Right ventricle myocardium superior (tissue), 1 donor: ENCODE measurements at regions not wholly inside any gene's neighbourhood (a gene's known extent, or its start where the extent isn't known, plus 50 kb on each side); places are given as distances from the start of the nearest gene placed in this dataset.

ENCODE experiments used
- ATAC-seq: fragments of 200-7000 bp; cut with Tn5 transposase; one replicate; pipeline ENCODE4 v1.9.1; 2020; ENCODE audit warnings: mild to moderate bottlenecking; ENCODE audit not compliant: poor library complexity
- DNase-seq: peaks from one replicate; pipeline ENCODE4 v3.0.0-alpha.2; 2020
- intact Hi-C: fragments of 100-400 bp; cut with DNase I; formaldehyde crosslinking; loops from one replicate; pipeline ENCODE4 v1.11.2; 2022
- donor health status: DM: no; HTN: yes; CAD: no; lungs with severe emphysema.

- intact Hi-C loops, result no loop called here
- no peak for ATAC-seq
- no peak for DNase-seq
These were observed 128.0 kb upstream of the SDK2 start for GRCh38 chr17:73772107-73772705.

- no peak for DNase-seq
- intact Hi-C loops, result no loop called here
- no peak for ATAC-seq
These were observed 129.5 kb upstream of the SDK2 start for GRCh38 chr17:73773702-73774101.

GRCh38 chr17:73774852-73775251 lies 130.6 kb upstream of the SDK2 start:
- no peak for ATAC-seq
- intact Hi-C loops, result no loop called here
- no peak for DNase-seq

- no peak for DNase-seq
- intact Hi-C loops, result no loop called here
- no peak for ATAC-seq
These were observed 132.3 kb upstream of the SDK2 start for GRCh38 chr17:73776351-73777130.

- intact Hi-C loops, result no loop called here
- DNase-seq, result no peak
- ATAC-seq, result no peak
These were observed 132.8 kb upstream of the SDK2 start for GRCh38 chr17:73777131-73777449.

- intact Hi-C loops, result no loop called here
- ATAC-seq (no peak), DNase-seq (no peak)
These were observed 138.0 kb upstream of the SDK2 start for GRCh38 chr17:73782231-73782630.

GRCh38 chr17:73782641-73783381 lies 138.6 kb upstream of the SDK2 start:
- ATAC-seq, result no peak
- intact Hi-C loops, result no loop called here
- no peak for DNase-seq

- no peak for ATAC-seq
These were observed 139.1 kb upstream of the SDK2 start for GRCh38 chr17:73783382-73783766.

GRCh38 chr17:73783945-73784603 lies 139.8 kb upstream of the SDK2 start:
- DNase-seq (no peak), ATAC-seq (no peak)
- intact Hi-C loops, result no loop called here

More at GRCh38 chr17:73783382-73783766, 139.1 kb upstream of the SDK2 start:
- DNase-seq, result no peak
- intact Hi-C loops, result no loop called here

GRCh38 chr17:73785496-73785895 lies 141.3 kb upstream of the SDK2 start:
- DNase-seq, result no peak
- no peak for ATAC-seq
- intact Hi-C loops, result no loop called here

GRCh38 chr17:73785958-73786743 lies 141.9 kb upstream of the SDK2 start:
- ATAC-seq (no peak), DNase-seq (no peak)
- intact Hi-C loops, result no loop called here

GRCh38 chr17:73787076-73788059 lies 143.1 kb upstream of the SDK2 start:
- DNase-seq, result no peak
- no peak for ATAC-seq
- intact Hi-C loops, result no loop called here

GRCh38 chr17:73788111-73788510 lies 143.9 kb upstream of the SDK2 start:
- no peak for DNase-seq
- intact Hi-C loops, result no loop called here
- no peak for ATAC-seq

- intact Hi-C loops, result no loop called here
- ATAC-seq (no peak), DNase-seq (no peak)
These were observed 146.9 kb upstream of the SDK2 start for GRCh38 chr17:73791121-73791520.

GRCh38 chr17:73791631-73792030 lies 147.4 kb upstream of the SDK2 start:
- intact Hi-C loops, result no loop called here
- ATAC-seq, result no peak
- no peak for DNase-seq

- intact Hi-C loops, result no loop called here
- DNase-seq (no peak), ATAC-seq (no peak)
These were observed 148.7 kb upstream of the SDK2 start for GRCh38 chr17:73792994-73793393.

- no peak for ATAC-seq
- no peak for DNase-seq
- intact Hi-C loops, result no loop called here
These were observed 150.1 kb upstream of the SDK2 start for GRCh38 chr17:73794336-73794735.

GRCh38 chr17:73795730-73796129 lies 151.5 kb upstream of the SDK2 start:
- DNase-seq (no peak), ATAC-seq (no peak)
- intact Hi-C loops, result no loop called here
